MM.1S (cell line): ENCODE measurements at regions not wholly inside any gene's neighbourhood (a gene's known extent, or its start where the extent isn't known, plus 50 kb on each side); places are given as distances from the start of the nearest gene placed in this dataset.

Experiments used
- DNase-seq: peaks from one replicate; pipeline ENCODE4 v3.0.0-alpha.2; 2015
- H2AFZ ChIP-seq: fragments of 300-600 bp; sonication (generic); 2 replicates; pipeline ENCODE4 v1.6.0; 2016; ENCODE audit warnings: antibody characterized with exemption, low read length
- H3F3A ChIP-seq: fragments of 300-600 bp; sonication (generic); 2 replicates; pipeline ENCODE4 v1.6.1; 2016; ENCODE audit warnings: mild to moderate bottlenecking, antibody characterized with exemption, low read length, moderate library complexity, mixed read lengths; ENCODE audit not compliant: insufficient read depth
- H3K27ac ChIP-seq: fragments of 300-600 bp; sonication (generic); 2 replicates; pipeline ENCODE4 v1.5.1; 2016; ENCODE audit warnings: mild to moderate bottlenecking, low read length
- H3K27me3 ChIP-seq: fragments of 300-600 bp; sonication (generic); replicated peaks from 2 replicates; pipeline ENCODE4 v1.6.0; 2016; ENCODE audit warnings: low read length; ENCODE audit not compliant: insufficient read depth
- H3K36me3 ChIP-seq: fragments of 300-600 bp; sonication (generic); replicated peaks from 2 replicates; pipeline ENCODE4 v1.6.1; 2016; ENCODE audit warnings: mild to moderate bottlenecking, low read length, mixed read lengths; ENCODE audit not compliant: insufficient read depth
- H3K4me1 ChIP-seq: fragments of 300-600 bp; sonication (generic); 2 replicates; pipeline ENCODE4 v1.6.1; 2016; ENCODE audit warnings: low read length, mixed read lengths
- H3K4me2 ChIP-seq: fragments of 300-600 bp; sonication (generic); 2 replicates; pipeline ENCODE4 v1.6.0; 2016; ENCODE audit warnings: low read depth, low read length
- H3K4me3 ChIP-seq: fragments of 300-600 bp; sonication (generic); 2 replicates; pipeline ENCODE4 v1.5.1; 2016; ENCODE audit warnings: low read length, mixed read lengths
- H3K79me2 ChIP-seq: fragments of 300-600 bp; sonication (generic); 2 replicates; pipeline ENCODE4 v1.6.1; 2016; ENCODE audit warnings: mixed run types, low read length, mixed read lengths
- H3K9ac ChIP-seq: fragments of 300-600 bp; sonication (generic); 2 replicates; pipeline ENCODE4 v1.6.1; 2016; ENCODE audit warnings: low read length, mixed read lengths
- H3K9me2 ChIP-seq: fragments of 300-600 bp; sonication (generic); replicated peaks from 2 replicates; pipeline ENCODE4 v1.6.1; 2016; ENCODE audit warnings: mild to moderate bottlenecking, low read length, mixed read lengths; ENCODE audit not compliant: insufficient read depth
- H3K9me3 ChIP-seq: fragments of 300-600 bp; sonication (generic); replicated peaks from 2 replicates; pipeline ENCODE4 v1.6.1; 2016; ENCODE audit warnings: mild to moderate bottlenecking, low read length, mixed read lengths; ENCODE audit not compliant: insufficient read depth
- H4K20me1 ChIP-seq: fragments of 300-600 bp; sonication (generic); 2 replicates; pipeline ENCODE4 v1.6.1; 2016; ENCODE audit warnings: mild to moderate bottlenecking, low read length, moderate library complexity, mixed read lengths; ENCODE audit not compliant: insufficient read depth
- EZH2 ChIP-seq: fragments of 300-600 bp; sonication (generic); optimal IDR thresholded peaks from 2 replicates; pipeline ENCODE3; 2017; ENCODE audit warnings: low read depth, mild to moderate bottlenecking, antibody characterized with exemption, low read length, mixed read lengths
- EZH2phosphoT487 ChIP-seq: fragments of 300-600 bp; sonication (generic); IDR thresholded peaks from 2 replicates; pipeline ENCODE4 v1.6.1; 2018; ENCODE audit warnings: antibody characterized with exemption, low read length
- TF ChIP-seq, protein P1 (sequence below): fragments of 300-600 bp; sonication (generic); IDR thresholded peaks from 2 replicates; pipeline ENCODE4 v1.5.1; 2016; ENCODE audit warnings: antibody characterized with exemption, low read length, mixed read lengths

DNA sequence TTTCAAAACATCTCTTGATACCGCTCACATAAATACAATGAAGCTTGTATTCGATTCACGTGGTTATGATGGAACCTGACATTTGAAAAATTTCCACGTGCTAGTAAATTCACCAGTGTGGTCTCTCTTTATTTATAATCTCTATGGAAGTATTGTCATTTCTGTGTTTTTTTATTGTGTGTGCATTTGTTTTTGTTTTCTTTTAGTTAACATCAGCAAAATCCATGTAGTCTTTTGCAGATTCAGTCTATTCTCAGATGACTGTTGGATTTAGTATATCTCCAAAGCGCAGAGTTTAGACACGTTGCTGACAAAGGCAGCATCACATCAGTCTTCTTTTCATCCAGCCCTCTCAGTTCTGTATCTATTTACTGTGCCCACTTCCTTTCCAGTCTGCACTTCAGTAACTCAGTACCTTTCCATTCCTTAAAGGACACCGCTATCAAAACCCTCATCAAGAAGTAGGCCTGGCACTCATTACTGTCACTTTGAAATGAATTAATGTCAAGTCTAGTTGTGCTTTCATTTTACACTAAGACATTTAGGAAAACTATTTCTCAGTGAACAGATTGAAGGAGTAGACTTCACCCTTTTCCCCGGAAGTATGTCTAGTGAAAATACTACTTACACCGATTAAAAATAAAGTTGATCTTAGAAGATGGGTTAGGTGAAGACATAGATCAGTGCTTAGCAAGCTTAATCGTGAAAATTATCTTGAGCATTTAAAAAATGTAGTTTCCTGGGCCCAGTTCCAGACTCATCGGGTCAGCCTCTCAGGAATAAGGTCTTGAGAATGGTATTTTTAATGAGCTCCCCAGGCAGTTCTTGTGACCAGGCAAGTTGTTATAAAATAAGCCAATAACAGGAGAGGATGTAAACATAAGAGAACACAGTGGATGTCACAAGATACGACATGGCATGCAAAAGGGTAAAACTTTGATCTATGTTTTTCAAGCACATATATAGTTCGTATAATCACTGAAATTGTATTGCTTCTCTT, 506.8 kb upstream of the ZEB2 start:
- H4K20me1 ChIP-seq = no peaks in the 10 kb centered on the region
- no peak for TF ChIP-seq EZH2
- TF ChIP-seq EZH2phosphoT487 = no peak
- TF ChIP-seq, protein P1, sequence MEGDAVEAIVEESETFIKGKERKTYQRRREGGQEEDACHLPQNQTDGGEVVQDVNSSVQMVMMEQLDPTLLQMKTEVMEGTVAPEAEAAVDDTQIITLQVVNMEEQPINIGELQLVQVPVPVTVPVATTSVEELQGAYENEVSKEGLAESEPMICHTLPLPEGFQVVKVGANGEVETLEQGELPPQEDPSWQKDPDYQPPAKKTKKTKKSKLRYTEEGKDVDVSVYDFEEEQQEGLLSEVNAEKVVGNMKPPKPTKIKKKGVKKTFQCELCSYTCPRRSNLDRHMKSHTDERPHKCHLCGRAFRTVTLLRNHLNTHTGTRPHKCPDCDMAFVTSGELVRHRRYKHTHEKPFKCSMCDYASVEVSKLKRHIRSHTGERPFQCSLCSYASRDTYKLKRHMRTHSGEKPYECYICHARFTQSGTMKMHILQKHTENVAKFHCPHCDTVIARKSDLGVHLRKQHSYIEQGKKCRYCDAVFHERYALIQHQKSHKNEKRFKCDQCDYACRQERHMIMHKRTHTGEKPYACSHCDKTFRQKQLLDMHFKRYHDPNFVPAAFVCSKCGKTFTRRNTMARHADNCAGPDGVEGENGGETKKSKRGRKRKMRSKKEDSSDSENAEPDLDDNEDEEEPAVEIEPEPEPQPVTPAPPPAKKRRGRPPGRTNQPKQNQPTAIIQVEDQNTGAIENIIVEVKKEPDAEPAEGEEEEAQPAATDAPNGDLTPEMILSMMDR = no peak
- no peak for DNase-seq
- H3K9me3 ChIP-seq = no peaks in the 10 kb centered on the region
- no peaks in the 10 kb centered on the region for H3K27me3 ChIP-seq
- no peaks in the 10 kb centered on the region for H3K79me2 ChIP-seq
- H3K4me2 ChIP-seq = no peak overlapping the region
- H3K36me3 ChIP-seq = no peaks in the 10 kb centered on the region
- H3K9me2 ChIP-seq = no peaks in the 10 kb centered on the region
- no peak overlapping the region for H3K9ac ChIP-seq
- no peak overlapping the region for H2AFZ ChIP-seq
- no peak overlapping the region for H3K27ac ChIP-seq
- H3F3A ChIP-seq = no peaks in the 10 kb centered on the region
- peaks cover 5% of the 10 kb centered on the region; the same call in 1 of the 2 replicates for H3K4me1 ChIP-seq
- H3K4me3 ChIP-seq = no peak overlapping the region

DNA sequence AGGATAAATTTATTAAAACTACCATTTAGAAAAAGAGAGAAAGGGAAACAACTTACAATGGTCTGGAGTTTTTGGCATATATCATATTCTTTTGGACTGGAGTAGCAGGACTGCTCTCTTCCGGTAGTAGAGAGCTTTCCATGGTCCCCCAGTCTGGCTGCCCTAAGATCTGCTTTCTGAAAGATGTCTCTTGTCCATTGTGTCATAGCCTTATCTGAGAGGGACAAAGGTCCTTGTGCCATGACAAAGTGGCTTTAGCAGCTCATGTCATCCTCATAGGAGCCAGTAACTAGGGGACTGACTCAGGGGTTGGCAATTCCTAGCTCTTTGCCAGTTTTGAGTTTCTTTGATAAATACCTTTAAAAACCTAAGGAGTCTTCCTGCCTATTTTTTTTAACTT, 505.5 kb upstream of the ZEB2 start:
- Histone ChIP-seq H3K4me3 (no peak overlapping the region), H3K27ac (no peak overlapping the region), H3F3A (no peaks in the 10 kb centered on the region), H3K9ac (no peak overlapping the region), H3K9me2 (no peaks in the 10 kb centered on the region), H3K4me1 (peaks cover 5% of the 10 kb centered on the region; the same call in 1 of the 2 replicates), H3K36me3 (no peaks in the 10 kb centered on the region), H4K20me1 (no peaks in the 10 kb centered on the region), H3K27me3 (no peaks in the 10 kb centered on the region), H3K4me2 (no peak overlapping the region), H3K79me2 (no peaks in the 10 kb centered on the region), H2AFZ (no peak overlapping the region), H3K9me3 (no peaks in the 10 kb centered on the region)
- no peak for TF ChIP-seq EZH2
- no peak for TF ChIP-seq EZH2phosphoT487
- TF ChIP-seq, protein P1 = no peak
- no peak for DNase-seq

DNA sequence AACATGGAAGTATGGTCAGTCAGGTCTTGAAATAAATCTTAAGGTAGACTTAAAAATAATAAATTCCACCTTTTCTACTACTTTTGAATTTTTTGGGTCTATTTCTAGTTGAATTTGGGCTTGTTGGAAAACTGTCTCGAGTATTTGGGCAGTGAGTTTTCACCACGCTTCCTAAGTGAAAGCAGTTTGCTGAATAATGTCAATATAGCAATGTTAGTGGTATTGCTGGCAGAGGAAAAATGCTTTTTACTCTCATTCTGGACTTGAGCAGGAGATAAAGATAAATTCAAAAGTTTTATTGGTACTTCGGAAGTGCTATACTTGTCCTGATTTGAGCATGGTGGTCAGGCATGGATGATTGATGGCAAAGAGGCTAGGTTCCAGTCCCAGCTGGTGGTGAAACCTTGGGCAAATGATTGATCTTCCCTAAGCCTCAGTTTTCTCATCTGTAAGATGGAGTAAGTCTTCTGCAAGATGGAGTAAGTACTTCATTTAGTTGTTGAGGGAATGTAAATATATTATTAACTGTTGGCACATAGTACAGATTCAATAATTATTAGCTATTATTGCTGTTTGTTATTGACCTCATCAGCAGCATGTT, 503.5 kb upstream of the ZEB2 start:
- no peak overlapping the region for H2AFZ ChIP-seq
- H3K4me1 ChIP-seq = peaks cover 5% of the 10 kb centered on the region; the same call in 1 of the 2 replicates
- no peak overlapping the region for H3K4me3 ChIP-seq
- no peaks in the 10 kb centered on the region for H4K20me1 ChIP-seq
- no peaks in the 10 kb centered on the region for H3F3A ChIP-seq
- TF ChIP-seq, protein P1 = no peak
- no peak for TF ChIP-seq EZH2phosphoT487
- no peak for TF ChIP-seq EZH2
- no peak overlapping the region for H3K4me2 ChIP-seq
- no peaks in the 10 kb centered on the region for H3K79me2 ChIP-seq
- no peaks in the 10 kb centered on the region for H3K27me3 ChIP-seq
- no peaks in the 10 kb centered on the region for H3K9me3 ChIP-seq
- H3K27ac ChIP-seq = no peak overlapping the region
- no peaks in the 10 kb centered on the region for H3K36me3 ChIP-seq
- H3K9ac ChIP-seq = no peak overlapping the region
- H3K9me2 ChIP-seq = no peaks in the 10 kb centered on the region
- DNase-seq = no peak
